GM21381 (cell line): ENCODE measurements at regions not wholly inside any gene's neighbourhood (a gene's known extent, or its start where the extent isn't known, plus 50 kb on each side); places are given as distances from the start of the nearest gene placed in this dataset.
A peak's percentile ranks its signal among the peaks of the same experiment; 100 is the strongest.

Experiments
- ATAC-seq: cut with Tn5 transposase; IDR thresholded peaks from one replicate; pipeline ENCODE4 v1.9.1; 2021; ENCODE audit warnings: mild to moderate bottlenecking, moderate library complexity; ENCODE audit not compliant: unreplicated experiment

GRCh38 chr6:149176971-149177667 lies 140.4 kb upstream of the TAB2 start:
- ATAC-seq: no peak

GRCh38 chr6:149179431-149179830 lies 138.1 kb upstream of the TAB2 start:
- ATAC-seq: no peak

GRCh38 chr6:149181304-149181703 lies 136.2 kb upstream of the TAB2 start:
- no peak for ATAC-seq

GRCh38 chr6:149182262-149182661 lies 135.2 kb upstream of the TAB2 start:
- no peak for ATAC-seq

GRCh38 chr6:149184523-149184922 lies 133.0 kb upstream of the TAB2 start:
- no peak for ATAC-seq

GRCh38 chr6:149185799-149186357 lies 131.6 kb upstream of the TAB2 start:
- no peak for ATAC-seq

GRCh38 chr6:149186873-149187272 lies 130.6 kb upstream of the TAB2 start:
- no peak for ATAC-seq

GRCh38 chr6:149190224-149190831 lies 127.2 kb upstream of the TAB2 start:
- ATAC-seq: no peak

GRCh38 chr6:149194820-149195558 lies 122.5 kb upstream of the TAB2 start:
- ATAC-seq: peak; percentile 39

- no peak for ATAC-seq
Measured at GRCh38 chr6:149196091-149196490, 121.4 kb upstream of the TAB2 start.

- no peak for ATAC-seq
Measured at GRCh38 chr6:149197482-149197881, 120.0 kb upstream of the TAB2 start.

- ATAC-seq: no peak
Measured at GRCh38 chr6:149198265-149198664, 119.2 kb upstream of the TAB2 start.

GRCh38 chr6:149200282-149200945 lies 117.1 kb upstream of the TAB2 start:
- no peak for ATAC-seq

- ATAC-seq: no peak
Measured at GRCh38 chr6:149201068-149201655, 116.3 kb upstream of the TAB2 start.

GRCh38 chr6:149202100-149202499 lies 115.4 kb upstream of the TAB2 start:
- no peak for ATAC-seq

- ATAC-seq: no peak
Measured at GRCh38 chr6:149202952-149203351, 114.6 kb upstream of the TAB2 start.

GRCh38 chr6:149203509-149203908 lies 114.0 kb upstream of the TAB2 start:
- no peak for ATAC-seq

- no peak for ATAC-seq
Measured at GRCh38 chr6:149208134-149208601, 109.3 kb upstream of the TAB2 start.

GRCh38 chr6:149209871-149210775 lies 107.4 kb upstream of the TAB2 start:
- no peak for ATAC-seq
